HCEC 1CT (cell line): ENCODE measurements at regions not wholly inside any gene's neighbourhood (a gene's known extent, or its start where the extent isn't known, plus 50 kb on each side); places are given as distances from the start of the nearest gene placed in this dataset.

Experiments
- DNase-seq: peaks from one replicate; pipeline ENCODE4 v3.0.0-alpha.2; 2017

DNA sequence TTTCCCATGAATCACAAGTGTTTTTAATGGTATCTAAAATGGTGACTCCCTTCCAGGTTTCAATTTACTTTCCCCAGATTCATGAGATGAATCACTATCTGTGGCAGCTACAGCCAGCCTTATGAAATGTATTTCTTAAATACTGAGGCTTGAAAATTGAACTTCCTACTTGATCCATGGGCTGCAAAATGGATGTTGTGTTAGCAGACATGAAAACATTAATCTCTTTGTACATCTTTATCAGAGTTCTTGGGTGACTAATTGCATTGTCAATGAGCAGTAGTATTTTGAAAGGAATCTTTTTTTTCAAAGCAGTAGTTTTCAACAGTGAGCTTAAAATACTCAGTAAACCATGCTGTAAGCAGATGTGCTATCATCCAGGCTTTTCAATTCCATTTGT lies 250.8 kb downstream of the SLC6A15 start:
- no peak for DNase-seq

DNA sequence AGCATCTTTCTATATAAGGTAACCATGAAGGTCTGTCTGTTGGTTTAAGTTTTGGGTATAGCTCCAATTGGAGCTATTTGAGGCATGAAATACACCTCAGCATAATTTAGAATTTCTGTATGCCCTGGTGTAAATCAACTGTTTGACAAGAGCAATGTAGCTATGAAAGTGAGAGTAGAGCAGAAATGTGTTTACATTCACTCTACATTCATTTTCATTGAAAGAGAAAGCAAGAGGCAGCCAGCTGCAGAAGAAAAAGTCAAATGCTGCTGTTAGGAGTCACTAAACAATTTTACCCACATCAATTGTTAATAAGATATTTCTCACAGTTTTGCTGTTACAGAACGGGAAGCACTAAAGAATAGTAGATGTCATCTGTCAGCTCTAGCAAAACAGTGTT lies 252.5 kb downstream of the SLC6A15 start:
- DNase-seq: no peak

DNA sequence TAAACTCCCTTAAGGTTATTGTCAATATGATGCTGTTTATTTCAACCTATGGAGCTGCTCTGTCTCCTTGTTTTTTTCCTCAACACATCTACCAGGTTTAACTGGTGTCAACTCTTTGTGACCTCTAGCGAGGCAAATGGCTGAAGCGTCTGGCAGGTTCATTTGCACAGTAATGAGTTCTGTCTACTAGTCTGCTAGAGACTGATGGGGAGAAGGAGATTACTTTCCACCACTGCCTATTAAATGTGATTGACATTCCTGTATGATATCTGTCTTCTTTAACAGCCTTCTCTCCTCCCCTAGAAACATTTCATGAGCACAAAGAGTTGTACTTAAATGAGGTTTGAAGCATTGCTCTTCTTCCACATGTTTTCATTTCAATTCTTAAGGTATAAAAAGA lies 253.7 kb downstream of the SLC6A15 start:
- no peak for DNase-seq

DNA sequence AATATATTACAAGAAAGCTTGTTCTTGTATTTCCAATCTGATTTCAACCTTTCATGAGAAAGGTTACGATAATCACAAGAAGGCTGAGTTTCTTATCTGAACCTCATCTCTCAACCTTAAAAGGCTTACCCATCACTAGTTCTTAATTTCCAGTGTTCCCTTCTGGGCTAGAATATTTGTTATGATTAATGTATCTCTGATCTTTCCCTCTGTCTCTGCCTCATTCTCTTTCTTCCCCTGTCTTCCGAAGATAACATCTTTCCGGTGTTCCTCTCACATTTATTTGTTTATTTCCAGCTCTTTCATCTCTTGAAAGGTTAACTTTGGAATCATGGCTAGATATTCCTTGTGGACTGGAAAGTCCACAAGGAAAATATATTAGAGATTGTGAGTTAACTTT lies 255.9 kb downstream of the SLC6A15 start:
- DNase-seq: no peak

DNA sequence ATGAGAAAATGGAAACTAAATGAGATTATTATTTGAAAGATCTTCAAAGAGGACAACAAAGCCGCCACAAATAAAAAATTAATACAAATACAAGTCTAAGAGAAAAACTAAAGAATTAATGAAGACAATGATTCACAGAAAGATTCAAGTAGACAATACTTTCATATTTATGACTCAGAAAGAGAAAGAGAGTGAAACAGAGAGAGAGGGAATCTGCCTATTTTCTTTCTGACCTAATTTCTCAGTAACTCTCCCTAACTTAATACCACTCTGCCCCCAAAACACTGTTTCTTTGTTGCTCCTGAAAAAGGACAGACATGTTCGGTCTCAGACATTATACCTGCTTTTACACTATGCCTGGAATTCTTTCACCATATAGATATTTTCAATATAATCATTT lies 259.1 kb downstream of the SLC6A15 start:
- DNase-seq: no peak

DNA sequence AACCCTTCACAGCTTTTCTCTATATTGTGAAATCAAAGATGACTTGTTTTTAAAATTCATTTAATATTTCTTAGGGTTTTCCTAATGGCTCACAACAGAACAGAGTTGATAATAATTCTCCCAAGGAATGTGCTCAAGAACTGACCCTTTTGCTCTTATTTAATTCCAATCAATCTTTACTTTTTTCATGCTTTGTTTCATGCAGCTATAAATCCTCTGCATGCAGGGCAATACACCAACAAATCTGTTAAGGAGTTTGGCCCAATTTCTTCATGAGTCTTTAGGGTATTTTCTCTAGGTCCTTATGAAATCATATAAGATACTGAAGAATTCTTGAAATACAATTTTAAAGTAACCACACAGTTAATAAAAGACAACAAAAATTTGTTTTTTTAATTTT lies 264.2 kb downstream of the SLC6A15 start:
- no peak for DNase-seq

DNA sequence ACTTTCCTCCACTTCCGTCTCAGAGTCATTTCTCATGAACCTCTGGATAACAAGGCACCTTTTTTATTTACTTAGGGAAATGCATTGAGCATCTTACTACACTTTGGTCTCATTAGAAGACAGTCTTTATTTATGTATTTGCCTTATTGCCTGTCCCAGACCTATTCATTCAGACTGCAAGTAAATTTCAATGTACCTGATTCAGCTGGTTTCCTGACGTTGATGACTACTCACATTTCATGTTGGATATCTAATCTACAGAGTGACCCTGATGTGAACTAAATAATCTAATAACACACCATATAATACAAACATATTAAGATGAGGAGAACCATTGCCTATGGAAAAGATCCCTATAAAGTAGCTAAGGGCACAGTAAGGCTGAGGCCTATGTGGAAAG lies 267.7 kb downstream of the SLC6A15 start:
- DNase-seq: no peak

DNA sequence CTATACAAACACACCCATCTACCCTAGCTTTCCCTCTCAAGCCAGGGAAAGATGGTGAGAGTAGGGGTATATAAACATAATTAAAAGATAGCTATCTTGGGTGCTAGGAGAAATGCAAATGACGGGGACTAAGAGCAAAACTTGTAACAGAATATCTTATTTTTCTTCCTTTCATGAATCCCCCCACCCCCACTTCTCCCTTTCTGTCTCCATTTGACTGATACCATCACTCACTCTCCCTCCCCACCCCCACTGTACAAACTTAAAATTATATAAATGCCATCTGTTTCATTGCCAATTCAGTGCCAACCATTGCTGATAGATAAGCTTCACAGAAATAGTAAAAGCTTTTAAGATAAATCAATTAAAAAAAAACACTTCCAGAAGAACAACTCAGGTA lies 268.6 kb downstream of the SLC6A15 start:
- DNase-seq: no peak

DNA sequence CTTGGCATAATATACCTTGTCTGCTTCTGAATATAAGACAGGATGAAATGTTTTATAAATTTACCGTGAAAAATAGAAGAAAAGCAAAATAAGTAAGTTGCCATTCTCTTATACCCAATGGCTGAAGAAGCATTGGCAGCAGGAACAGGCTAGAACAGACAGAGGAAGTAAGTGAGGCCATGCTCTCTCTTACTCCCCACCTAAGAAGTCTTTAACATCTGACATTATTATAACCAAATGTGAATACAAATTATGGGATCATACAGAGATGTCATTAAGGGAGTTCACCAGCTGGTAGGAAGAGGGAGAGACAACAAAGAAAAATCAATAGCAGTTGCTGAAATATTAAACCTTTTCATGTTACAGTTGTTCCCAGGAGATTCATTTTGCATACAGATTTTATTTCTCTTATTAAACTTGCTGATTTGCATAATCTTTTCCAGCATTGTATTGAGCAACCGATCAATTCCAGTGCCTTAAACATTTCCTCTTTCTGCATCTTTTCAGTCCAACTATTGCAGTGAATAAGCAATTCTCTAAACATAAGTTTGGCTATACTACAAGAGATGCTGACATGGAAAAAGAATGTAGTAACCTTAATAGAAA lies 270.6 kb downstream of the SLC6A15 start:
- DNase-seq: no peak

DNA sequence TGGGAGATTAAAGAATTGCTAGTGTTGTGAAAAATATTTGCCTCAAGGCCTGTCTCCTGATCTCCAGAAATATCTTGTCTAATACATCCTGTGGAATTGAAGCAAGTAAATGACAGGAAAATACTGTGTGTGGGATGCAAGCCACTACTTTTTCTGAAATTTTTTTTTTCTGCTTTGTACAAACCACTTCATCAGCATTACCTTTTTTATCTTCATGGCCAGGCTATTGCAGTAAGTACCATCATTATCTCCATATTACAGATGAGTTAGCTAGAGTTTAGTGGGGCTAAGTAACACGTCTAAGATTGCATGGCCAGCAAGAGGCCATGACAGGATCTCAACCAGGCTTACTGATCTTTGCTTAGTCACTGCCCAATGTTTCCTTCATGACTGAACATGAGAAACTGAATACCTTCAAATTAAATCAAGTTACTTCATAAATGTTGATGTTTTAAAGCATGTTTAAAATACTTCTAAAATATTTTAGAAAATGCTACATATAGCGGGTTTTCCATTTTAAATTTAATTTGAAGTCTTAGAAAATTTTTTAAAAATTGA lies 273.7 kb downstream of the SLC6A15 start:
- DNase-seq: no peak

DNA sequence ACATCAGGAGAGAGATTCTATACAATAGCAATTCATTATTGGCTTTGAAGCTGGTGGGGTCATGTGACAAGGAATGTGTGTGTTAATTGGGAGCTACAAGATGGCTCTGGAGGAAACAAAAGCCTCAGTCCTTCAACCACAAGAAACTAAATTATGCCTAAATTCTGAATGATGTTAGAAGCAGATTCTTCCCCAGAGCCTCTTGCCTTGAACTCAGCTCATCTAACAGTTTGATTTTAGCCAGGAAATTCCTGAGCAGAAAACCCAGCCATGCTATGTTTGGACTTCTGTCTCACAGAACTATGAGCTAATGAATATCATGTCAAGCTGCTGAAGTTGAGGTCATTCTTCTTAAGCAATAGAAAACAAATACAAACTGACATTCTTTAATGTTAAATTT lies 274.7 kb downstream of the SLC6A15 start:
- no peak for DNase-seq

DNA sequence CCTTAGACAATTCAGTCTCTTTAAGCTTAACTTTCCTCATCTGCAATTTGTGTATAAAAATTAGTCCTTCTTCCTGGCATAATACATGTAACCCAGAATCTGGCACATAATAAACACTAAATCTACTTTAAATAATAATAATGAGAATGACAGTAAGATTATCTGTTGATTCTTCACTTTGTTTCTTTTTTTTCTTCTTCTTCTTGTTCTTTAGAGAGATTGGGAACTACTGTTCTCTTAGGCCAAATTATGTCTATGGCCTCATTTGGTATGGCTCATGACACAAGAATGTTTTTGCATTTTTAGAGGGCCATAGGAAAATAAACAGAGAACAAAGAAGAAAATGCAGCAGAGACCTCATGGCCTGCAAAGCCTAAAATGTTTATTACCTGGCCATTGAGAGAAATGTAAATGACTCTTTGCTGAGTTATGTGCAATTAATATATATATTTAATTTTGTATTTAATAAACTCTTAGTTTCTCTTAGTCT lies 275.8 kb downstream of the SLC6A15 start:
- no peak for DNase-seq

DNA sequence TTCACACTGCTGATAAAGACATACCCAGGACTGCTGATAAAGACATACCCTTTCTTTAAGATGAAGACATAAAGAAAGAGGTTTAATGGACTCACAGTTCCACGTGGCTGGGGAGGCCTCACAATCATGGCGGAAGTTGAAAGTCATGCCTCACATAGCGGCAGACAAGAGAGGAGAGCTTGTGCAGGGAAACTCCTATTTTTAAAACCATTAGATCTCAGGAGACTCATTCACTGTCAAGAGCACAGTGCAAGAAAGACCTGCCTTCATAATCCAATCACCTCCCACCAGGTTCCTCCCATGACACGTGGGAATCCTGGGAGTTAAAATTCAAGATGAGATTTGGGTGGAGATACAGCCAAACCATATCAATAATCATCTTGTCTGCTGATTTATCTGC lies 278.1 kb downstream of the SLC6A15 start:
- DNase-seq: no peak

DNA sequence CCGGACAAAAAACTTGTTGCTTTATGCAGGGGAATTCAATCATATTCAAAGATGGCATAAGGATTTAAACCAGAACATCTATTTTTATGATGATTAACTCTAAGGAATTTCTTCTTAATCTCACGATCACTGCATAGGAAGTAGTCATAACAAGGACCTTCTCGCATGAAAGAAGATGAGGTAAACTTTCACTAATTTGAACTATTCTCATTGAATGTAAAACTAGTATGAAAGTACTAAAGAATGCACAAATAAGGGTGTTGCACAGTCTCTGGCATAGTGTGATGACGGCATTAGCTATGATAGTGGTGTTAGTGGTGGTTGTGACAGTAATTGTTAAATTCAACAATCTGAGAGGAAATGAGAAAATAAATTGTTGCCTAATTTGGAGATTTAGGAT lies 280.0 kb downstream of the SLC6A15 start:
- DNase-seq: no peak

DNA sequence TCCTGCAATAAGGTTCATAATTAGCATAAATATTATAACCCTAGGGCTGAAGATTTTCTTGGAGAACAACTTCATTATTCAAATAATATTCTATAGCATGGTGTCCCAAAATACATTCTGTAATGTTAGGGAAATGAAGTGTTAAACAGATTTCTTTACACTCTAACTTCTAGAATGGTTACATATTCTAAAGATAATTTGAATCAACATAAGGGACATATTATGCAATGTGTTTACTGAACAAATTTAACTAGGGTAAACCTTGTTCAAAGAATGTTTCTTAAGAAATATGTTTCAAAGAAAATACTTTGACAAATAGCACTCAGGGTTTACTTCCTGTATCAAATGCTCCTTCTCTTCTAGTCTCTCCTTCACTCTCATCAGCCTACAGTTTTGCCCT lies 281.6 kb downstream of the SLC6A15 start:
- DNase-seq: no peak

DNA sequence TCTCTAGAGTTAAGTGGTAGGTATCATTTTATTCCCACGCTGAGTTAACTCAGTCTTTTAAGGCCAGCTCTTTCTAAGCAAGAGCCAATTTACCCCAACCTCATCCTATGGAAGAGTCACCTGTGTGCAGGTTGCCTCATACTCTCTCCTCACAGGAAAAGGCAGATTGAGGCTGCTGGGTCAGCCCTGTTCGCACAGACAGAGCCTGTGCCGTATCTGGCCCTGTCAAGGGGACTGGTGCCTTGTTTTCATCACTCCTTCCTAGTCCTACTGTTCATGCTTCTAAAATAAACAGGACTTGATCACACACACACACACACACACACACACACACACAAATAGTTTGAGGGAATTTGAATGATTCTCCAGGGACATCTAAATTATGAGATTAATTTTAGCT lies 285.0 kb downstream of the SLC6A15 start:
- DNase-seq: no peak

DNA sequence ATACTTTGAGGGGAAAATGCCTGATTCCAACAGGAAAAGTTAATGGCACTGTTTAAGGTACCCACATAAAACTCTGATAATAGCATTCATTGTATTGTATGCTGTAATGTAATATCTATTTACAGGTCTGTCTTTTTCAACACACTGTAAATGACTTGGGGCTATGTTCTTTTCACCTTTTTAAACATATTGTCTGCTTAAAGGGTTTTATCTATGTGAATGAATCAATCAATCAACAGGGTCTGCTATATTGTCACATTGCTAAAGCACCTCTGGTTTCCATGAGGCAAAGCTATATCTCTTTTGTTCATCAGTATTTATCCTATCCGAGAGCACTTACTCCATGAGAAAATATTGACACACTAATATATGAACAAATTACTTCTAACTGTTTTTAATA lies 288.0 kb downstream of the SLC6A15 start:
- no peak for DNase-seq

DNA sequence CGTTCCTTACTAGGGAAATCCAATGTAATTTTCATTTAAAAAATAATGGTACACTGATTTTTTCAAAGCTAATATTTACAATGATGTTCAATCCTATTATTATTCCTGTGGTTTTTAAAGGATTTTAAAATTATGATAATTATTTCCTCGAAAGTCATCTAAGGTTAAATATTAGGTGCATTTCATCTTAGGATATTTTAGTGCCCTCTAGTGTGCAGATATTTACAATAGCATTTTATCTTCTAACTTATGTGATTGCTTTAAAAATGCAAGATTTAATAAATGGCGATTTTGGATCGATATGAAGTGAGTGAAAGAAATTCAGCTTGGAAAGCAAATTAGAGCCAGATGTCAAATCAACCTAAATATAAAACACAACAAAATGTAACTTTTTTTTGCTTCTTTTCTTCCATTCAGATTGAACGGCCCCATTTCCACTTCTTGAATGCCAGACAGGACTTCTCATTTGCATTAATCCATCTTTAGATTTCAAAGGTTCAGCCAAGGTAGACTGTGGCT lies 293.5 kb downstream of the SLC6A15 start:
- no peak for DNase-seq

DNA sequence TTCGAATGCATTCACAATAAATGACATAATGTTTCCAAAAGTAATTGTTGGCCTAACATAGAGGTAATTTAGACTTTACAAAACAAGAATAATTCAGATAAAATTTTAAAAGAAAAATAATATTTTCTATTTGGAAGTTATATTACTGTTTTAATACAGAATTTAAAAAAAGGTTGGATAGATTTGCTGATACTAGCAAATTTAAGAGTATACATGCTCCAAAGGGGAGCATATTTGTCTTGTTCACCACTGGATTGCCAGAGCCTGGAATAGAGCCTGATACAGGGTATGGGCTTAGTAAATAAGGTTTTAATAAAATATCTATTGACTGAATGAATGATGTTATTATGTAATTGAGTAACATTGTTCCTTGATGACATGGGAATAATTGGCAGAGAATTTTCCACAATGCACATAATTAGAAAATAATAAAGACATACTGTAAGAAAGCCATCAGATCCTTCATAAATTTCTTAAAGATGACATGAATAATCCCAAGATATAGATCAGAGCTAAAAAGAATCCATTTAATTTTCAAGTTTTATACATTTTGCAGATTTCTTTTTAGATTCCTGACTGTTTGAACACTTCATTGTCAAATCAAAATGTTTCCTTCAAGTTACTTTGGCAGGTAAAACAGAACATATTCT lies 305.3 kb downstream of the SLC6A15 start:
- DNase-seq: no peak

DNA sequence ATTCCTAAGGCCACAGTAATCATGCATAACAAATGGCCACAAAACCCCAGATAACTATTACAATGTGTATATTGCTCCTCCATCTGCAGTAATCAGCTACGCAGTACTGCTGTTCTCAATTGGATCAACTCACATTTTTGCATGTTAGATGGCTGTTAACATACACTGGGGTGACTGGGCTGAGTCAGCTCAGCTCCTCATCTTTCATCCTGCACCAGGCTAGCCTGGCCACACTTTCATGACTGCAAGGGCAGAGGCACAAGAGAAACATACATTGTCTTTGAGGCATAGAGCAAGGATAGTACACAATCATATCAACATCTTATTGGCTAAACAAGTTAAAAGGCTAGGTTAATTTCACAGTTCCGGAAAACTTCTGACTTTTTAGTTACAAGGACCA lies 306.6 kb downstream of the SLC6A15 start:
- no peak for DNase-seq

DNA sequence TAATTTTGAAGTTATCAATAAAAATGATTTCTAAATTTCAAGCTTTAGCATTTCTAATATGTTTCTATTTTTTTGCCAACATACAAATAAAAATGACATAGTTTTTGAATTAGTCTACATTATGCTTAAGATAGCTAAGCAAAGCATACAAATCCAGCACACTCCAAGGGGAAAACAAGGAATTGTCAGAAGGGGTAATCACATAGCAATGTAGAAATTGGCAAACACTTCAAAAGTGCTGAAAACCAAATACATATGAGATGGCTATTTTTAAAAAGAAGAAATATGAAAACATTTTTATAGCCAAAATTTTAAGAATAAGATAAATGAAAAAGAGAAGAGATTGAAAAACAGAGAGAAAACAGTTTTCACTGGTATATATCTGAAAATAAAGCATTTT lies 308.0 kb downstream of the SLC6A15 start:
- no peak for DNase-seq

DNA sequence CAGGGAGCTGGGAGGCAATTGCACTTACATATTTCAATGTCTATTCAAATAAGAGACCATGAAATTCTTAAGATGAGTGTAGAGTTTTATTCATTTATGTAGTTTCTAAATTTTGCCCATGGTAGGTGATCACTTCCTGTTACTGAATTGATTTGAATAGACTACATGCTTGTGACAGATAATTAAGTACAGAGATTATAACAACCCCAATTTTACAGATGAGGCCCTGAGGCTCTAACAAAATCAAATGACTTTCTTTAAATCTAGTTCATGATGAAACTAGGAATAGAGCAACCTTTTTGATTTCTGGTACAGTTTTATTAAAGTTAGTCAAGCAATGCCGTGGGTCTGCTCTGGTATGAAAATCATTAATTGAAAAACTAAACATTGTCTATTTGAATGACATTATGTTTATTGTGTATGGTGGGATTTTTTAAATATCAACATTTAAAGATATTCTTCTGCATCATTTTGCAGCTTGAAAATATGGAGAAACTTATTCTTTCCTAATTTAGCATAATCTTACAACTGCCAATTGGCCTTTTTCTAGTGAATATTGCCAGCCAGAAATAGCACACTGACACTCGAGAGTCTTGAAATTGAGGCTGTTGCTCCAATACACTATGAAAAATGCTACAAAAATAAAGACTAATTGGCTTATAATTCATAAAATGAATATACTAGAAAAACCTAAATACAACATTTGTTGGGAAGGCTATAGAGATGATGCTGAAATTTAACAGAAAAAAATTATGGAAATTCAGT lies 308.9 kb downstream of the SLC6A15 start:
- DNase-seq: no peak

DNA sequence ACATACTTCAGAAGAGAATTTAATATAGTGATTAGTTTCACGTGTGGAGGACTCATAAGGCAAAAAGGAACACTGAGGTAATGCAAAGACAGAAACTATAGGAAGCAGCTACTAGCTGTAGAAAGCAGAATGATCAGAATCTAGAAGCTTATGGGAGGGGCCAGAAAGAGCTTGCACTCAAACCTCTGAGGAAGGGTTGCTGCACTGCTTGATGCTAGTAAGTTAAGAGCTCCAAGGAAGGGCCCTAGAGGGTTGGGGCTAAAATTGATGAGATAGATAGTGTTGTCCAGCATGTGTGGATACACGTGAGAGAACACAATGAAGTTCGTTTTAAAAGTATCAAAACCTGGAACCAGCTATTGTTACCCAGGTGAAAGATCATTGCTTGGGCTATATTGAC lies 311.1 kb downstream of the SLC6A15 start:
- DNase-seq: no peak

DNA sequence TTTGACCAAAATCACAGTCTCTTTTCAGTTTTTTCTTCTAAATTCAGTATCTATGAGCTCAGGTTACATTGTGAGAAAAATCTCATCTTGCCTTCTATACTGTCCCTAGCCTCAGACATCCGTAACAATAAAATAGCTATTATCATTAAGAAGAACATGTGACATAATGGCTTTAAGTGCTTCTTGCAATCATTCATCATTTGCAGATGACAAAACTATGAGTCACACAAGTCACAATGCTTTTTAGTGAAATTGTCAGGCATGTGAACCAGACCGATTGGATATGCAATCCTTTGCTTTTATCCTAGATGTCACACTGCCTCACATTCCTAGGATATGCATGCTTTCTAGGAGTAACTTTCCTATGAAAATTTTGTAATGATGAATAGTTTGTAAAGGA lies 313.1 kb downstream of the SLC6A15 start:
- DNase-seq: no peak
